COLO668 (cell line): ENCODE measurements at regions not wholly inside any gene's neighbourhood (a gene's known extent, or its start where the extent isn't known, plus 50 kb on each side); places are given as distances from the start of the nearest gene placed in this dataset.

ENCODE experiments used
- DNase-seq: peaks from one replicate; lab custom pipeline; 2025; ENCODE audit not compliant: unreplicated experiment; lab: John Stamatoyannopoulos, UW

DNA sequence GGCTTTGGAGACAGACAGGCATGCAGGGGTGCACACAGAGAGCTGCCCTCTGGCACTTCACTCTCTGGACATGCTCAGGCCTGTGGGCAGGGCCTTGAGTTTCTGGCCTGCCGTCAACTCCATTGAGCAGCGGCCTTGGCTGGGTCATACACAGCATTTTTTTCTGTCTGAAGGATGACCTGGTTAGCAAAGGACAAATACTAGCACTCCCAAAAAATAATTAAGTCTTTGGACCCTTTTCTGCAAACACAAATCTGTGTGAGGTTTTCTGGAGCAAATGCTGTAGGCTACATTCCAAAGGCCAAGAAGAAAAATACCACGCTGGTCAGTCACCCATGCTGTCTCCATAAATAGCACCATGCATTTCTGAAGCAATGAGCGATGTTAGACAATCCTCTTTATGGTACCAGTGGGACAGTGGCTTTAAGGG lies 124.7 kb upstream of the CTAGE1 start:
- no peak for DNase-seq

DNA sequence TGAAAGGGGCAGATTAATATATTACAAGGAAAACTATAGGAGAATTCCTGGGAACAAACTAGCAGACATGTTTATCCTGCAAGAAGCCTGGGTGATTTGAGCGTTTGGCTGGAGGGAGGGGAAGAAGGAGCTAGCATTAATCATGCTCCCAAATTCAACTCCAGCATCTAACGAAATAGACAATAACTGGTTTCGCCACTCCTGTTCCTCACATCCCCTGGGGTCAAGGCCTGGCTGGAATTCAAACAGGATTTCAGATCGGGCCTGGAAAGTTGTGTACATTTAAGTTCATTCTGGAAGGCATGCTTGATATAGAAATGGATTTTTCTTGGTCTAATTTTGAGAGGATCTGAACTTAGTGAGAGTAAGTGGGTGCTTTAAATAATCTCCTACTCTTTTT lies 126.1 kb upstream of the CTAGE1 start:
- no peak for DNase-seq

DNA sequence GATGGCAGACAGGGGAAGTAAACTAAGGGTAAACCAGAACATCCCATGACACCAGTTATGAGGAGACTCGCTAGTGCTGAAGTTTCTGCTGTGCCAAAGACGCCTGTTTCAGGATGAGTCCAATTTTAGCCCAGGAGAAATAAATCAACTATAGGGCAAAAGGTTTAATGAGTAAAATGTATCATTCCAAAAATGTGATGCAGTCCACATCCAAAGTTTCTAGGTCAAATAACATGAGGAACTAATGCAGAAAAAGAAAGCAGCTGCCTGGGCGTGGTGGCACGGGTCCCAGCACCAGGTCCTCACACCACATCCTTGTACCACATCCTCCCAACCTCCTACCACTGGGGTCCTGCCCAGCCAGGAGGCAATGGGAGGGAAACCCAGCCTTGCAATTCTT lies 126.9 kb upstream of the CTAGE1 start:
- no peak for DNase-seq

DNA sequence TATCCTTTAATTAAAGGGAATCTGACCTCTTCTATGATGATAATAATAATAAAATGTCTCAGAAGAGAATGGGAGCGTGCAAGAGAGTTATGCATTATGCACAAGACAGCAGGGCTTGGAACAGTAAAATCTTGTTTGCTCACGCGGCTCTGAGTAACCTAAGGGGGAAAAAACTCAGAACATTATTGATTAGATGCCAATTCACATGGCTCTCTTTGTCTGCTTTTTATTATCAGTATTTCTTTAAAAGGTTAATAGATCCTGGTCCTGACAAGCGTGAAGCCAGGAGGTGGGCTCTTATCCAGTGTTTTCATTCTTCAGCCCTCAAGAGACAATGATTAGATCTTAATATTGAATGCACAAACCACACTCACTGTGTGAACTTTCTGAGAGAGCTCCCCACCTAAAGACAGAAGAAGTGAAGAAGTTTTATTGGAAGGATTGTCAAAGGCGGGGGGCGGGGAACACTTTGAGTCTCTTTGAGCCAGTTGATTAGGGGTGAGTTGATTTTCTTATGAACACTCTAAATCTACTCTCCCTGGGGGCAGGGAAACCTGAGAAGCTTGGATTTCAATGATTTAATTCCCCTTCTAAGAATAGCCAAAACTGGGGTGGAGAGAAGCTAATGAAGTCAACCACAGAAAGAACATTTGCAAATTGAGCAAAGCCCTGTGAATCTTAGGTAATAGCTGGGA lies 127.5 kb upstream of the CTAGE1 start:
- DNase-seq = no peak

DNA sequence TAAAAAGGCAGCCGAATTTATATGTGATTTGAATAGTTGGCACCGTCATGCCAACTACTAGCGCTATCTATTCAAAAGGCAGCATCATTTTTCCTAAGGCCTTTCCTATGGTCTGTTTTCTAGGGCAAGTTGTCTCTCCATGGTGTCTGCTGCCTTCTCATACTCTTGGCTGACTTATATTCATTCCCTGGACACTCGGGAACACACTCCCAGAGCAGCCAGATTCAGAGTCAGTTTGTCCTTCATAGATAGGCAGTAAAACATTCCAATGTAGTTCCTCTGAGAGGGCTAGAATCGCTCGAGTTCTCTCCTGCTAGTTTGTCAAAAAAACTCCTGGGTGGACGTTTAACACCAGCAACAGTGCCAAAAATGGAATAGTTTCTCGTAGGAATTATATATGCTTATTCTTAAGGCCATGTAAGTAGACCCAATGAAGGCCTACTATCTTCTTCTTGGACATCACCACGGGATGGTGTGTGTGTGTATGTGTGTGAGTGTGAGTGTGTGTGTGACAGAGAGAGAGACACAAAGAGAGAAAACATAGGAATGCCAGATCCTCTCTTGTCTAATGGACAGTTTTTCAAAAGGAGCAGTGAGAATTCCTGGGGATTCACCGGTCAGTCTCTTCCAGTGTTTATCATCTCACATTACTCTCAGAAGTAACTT lies 129.3 kb upstream of the CTAGE1 start:
- DNase-seq = no peak

DNA sequence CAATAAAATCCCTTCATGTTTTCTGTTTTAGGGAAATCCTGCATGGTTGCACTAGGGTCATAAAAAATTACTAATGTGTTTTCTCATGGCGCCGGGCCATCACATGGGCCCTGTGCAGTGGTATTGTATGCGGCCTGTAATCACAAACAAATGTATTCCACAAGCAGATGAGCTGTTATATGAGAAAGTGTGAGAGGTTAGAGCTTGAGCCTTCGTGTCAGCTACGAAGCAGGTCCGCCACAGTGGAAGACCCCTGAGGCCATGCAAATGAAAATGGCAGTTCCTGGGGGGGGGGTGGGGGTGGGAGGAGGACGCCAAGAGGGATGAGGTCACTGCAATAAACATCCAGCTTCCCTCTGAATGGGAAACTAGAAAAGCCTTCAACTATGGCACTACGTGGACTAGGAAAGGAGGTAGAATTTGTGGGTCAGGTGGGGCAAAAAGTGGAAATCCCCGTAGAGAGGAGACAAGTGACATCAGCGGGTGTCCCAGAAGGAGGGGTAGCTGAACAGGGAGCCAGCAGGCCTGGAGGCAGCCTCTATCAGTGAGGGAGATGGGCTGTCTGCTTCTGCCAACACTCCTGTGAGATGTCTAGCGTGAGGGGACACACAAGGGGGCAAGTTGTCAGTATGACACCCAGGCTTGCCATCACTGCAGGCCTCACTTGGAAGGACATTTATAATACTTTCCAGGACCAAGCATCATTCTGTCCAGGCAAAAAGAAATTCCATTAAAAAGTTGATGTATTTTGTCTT lies 130.3 kb upstream of the CTAGE1 start:
- no peak for DNase-seq

DNA sequence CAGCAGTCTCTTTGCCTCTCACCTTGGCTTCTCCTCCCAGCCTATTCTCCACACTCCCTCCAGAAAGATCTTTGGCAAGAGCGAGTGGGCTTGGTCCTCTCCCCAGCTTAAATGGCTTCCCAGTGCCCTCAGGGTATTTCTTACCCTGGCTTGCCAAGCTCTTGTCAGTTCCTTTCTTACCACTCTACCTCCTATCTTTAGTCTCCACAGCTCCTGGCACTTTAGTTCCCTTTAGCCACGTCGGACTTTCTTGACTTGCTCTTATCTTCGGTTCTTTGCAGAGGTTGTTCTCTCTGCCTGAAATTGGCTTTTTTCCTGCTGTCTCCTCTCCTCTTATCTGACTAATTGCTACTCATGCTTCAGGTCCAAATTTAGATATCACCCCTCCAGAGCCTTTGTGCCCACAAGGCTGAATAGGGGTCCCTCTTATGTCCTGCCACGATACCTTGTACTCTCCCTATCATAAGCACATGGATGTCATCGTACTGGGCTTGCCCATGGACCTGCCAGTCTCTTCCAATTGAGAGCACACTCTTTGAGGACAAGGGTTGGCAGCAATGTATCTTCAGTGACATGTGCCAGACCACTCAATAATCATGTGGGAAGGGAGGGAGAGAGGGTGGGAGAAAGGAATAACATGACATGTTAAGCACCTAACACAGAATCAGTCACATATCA lies 131.7 kb upstream of the CTAGE1 start:
- no peak for DNase-seq

DNA sequence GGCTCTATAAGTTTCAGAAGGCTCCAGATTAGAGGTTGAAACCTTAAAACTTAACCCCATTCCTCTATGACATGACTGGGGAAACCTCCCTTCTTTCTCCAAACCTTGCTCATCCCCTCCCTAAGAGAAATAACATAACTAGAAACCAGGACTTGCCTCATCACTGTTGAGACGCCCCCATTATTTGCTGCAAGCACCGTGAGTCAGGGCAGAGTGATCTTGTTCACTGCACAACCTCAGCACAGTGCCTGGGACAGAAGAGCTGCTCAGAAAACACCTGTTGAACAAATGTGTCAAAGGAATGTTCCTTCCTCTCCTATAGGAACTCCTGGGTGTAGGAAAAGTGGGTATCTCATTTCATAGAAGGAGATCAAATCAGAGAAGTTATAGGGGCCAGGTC lies 132.7 kb upstream of the CTAGE1 start:
- DNase-seq = no peak

DNA sequence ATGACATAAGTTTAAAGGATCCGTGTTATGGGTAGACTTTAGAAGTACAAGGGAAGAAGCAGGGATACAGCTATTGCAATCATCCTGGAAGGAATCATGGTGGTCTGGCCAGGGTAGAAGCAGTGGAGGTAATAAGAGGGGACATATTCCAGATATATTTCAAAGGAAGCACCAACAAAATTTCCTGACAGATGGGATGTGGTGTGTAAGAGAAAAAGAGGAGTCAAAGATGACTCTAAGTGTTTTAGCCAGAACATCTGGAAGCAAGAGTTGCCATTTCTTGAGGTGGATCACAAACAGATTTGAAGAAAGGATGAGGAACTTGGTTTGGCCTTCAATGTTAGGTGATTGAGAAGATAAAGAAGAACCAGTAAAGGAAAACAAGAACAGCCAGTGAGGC lies 133.1 kb upstream of the CTAGE1 start:
- no peak for DNase-seq

DNA sequence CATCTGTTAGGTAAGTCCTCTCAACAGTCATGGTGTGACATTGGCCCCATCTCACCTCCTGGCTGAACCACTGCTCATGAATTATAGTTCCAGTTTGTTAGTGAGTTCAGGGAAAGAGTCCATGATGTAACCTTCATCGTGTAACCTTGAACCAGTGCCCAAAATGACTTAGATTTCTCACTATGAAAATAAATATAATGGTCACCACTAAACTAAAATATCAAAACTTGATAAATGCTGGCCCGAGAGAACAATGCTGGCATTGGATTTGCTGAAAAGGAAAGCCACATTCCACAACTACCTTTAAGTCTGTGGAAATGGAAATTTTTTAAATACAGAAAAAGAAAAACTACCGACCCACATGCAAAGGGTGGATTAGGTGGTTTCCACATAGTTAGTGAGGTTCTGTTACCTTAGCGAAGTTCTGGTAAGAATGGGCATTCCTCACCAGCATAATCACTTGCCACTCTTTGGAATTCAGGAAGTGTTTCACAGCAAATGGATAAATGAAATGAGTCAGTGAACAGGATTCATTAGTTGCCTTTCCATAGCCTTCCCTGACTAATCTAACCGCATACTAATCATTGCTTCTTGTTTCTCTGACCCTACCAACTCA lies 133.9 kb upstream of the CTAGE1 start:
- no peak for DNase-seq

DNA sequence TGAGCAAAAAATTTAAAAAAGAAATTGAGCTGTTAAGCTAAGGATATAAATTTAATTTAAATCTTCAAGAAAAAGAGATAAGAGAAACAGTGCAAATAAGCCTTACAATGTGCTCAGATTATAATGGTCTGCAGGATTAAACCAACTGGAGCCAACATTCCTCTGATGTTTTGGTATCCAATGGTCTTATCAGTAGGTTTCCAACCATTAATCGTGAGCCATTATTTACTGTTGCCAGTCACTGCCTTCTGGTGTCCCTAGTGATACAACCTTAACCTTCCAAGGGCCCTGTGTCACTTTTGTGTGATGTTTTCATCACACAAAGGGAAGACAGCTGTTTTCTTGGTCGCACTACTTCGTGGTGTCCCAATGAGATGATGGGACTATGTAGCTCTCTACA lies 134.5 kb upstream of the CTAGE1 start:
- no peak for DNase-seq

DNA sequence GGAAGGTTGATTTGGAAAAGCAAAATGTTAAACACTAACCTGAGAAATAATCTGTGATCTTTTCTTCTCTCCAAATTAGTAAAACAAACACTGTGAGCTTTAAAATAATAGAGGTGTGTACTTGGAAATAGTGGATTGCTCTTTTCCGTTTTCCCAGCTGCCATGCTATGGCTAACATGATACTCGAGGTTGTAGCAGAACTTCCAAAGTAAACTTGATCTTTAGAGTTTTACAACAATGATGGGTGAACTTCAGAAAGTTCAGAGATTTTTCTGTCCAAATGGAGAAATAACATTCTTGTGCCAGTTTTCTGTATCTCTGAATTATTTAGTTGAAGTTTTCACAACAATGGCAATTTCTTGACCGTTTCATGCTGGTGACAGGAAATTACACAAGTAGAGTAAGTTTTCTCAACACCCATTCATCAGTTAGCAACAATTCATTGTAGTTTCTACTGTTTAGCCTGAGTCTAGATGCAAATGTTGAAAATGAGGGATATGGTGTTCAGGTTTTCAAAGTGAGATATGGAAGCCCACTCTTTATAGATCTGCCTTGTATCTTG lies 135.3 kb upstream of the CTAGE1 start:
- no peak for DNase-seq

DNA sequence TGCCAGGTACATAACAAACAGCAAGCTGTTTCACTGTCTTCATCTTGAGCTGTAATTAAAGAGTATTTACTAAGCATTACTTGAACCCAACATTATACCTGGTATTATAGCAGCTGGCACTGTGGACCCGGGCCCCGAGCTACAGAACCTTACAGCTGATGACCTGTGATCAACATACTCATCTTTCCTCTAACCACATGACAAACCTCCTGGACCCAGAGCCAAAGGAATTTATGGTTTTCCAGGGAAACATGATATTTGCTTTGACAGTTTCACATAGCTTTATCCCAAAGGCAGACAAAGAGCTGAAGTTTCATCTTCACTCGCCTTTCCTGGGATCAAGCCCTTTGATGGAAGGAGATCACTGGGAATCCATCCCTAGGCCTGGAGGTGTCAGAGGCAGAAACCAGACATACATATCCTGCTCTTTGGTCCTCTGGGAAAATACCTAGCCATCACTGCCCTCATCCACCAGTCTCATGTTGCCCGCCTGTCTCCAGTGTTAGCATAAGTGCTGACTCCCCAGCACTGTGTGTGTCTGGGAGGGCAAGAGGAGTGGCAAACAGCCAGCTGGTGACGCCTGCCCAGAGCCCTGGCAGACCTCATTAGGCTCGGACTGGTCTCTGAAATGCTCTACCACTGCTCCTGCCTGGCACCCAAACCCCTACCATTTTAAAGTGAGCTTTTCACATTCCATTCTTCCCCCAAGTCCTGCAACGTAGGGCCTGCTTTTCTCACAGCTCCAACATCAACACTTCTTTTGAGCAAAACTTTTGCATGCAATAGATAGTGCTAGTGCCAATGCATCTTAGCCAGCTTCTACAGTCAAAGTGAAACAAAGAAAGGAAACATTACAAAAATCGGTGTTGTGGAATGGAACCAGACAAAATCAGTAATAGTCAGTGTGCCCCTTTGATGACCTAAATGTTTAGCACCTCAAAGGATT lies 138.8 kb upstream of the CTAGE1 start:
- no peak for DNase-seq

DNA sequence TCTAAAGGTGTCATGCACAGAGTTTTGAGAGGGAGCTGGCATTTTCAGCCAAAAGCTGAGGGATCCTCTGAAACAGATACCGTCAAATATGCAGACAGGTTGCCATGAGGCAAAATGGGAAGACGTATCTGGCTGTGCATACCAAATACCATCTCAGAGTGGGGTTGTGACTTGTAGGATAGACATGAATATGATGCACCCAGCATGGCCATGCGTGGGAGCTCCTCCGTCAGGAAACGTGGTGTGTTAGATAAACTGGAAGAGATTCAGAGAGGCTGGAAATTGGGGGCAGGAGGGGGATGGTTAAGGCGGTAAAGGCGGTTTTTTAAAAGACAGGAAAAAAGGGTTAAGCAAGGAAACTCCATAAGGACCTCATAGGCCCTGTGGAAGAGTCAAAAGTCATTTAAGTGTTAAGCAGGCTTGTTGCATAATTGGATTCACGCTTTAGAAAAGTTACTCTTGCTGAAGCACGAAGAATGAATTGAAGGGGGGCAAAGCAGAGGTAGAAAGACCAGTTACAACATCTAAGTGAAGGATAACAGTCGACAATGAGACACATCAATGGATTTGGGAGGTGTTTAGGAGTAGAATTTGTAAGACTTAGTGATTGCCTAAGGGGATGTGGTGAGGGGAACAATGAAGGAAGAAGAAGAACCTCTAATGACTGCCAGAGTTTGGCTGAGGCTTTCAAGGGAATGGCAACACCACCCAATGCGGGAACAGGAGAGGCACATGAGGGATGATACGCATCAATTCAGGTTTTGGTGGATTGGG lies 139.6 kb upstream of the CTAGE1 start:
- DNase-seq = no peak

DNA sequence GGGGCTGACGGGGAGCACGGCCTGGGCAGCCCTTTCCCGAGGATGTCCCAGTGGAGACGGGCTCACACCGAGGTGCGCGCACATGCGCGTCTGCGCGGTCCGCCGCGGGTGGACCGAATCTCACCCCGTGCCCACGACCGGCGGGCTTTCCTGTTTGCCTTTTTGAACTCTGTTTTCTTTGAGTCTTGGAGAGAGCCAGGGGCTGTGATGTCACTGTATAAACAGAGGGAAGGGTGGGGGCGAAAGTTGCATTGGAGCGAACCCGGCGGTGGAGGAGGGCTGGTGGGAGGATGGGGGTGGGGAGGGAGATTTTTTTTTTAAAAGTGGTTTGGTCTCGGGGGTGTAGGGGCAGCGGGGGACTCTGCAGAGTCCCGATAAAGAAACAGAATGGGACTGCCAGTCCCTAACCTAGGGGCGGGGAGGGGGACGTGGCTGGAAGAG lies 141.2 kb upstream of the CTAGE1 start:
- peak; percentile 13 for DNase-seq

DNA sequence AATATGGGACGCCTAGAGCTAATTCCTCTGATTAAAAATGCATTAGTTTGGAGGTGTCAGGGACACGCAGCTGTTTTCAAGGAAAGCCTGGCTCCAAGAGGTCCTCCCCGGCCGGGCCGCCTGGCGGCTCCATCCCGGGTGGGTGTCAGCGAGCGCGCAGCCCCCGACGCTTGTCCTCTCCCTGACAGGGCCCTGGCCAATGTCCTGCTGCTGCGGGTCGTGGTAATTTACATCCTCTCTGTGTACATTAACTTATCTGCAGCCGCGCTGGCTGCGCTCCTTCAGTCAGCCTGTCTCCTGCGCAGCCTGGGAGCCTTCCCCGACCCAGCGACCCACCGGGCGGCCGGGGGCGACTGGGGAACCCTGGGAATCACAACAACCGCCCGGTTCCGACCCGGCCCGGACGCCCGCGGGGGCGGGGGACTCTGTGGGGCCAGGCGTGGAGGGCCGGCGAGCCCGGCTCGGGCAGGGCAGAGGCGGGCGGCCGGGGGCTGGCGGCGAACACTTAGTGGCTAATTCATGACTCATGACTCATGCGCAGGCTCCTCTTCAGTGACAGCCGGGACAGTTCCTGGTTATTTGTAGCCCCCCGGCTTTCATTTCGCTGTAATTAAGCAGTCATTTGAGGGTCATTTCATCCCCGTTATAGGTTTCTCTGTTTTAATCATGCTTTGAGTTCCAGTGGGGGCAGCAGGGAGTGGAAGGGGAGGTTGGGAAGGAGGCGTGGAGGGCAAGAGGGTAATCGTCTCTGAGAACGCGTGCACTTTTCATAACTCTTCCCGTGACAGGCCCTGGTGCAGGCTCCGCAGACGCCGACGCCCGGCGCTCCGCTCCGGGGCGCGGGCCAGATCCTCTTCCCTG lies 141.9 kb upstream of the CTAGE1 start:
- peak; percentile 55 for DNase-seq

DNA sequence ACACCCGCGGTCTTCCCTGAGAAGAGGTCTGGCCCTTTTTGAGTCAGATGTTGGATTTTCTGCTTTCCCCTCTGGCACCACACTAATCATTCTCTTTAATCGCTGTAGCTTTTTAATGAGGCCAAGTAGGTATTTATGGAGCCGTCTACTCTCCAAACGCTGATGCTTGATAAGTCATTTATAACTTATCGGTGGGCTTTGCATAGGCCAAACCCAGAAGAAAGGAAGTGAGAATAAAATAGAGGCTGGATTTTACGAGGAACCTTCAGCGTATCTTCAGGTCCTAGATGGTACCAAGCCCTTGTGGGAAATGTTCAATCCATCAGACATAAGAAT lies 142.5 kb upstream of the CTAGE1 start:
- DNase-seq = no peak

DNA sequence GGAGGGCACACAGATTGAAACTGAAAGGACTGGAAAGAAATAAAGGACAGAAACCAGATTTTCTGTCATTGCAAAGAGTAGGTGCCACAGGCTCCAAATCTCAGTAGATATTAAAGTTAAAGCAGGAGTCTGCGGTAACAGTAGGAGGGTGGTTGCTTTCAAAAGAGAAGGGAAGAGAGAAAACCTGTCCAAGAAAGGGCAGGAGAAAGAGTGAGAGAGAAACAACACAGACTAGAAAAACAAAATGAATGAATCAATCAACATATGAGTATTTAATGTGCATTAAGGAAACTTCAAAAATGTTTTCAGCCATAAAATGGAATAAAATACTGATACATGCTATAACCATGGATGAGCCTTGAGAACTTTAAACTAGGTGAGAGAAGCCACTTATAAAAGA lies 143.1 kb upstream of the CTAGE1 start:
- DNase-seq = no peak
